KMS-11 (cell line): ENCODE measurements at regions not wholly inside any gene's neighbourhood (a gene's known extent, or its start where the extent isn't known, plus 50 kb on each side); places are given as distances from the start of the nearest gene placed in this dataset.

Experiments used
- H2AFZ ChIP-seq: fragments of 200-600 bp; sonication (generic); 2 replicates; pipeline ENCODE4 v1.6.1; 2016; ENCODE audit warnings: antibody characterized with exemption, mixed run types, low read depth
- H3K27ac ChIP-seq: fragments of 200-600 bp; sonication (generic); 2 replicates; pipeline ENCODE4 v1.6.1; 2016; ENCODE audit warnings: mild to moderate bottlenecking, mixed run types
- H3K27me3 ChIP-seq: fragments of 200-600 bp; sonication (generic); 2 replicates; pipeline ENCODE4 v1.6.1; 2017; ENCODE audit warnings: mild to moderate bottlenecking, low read depth, mixed run types, moderate library complexity; ENCODE audit not compliant: insufficient read depth
- H3K36me3 ChIP-seq: fragments of 200-600 bp; sonication (generic); 2 replicates; pipeline ENCODE4 v1.6.1; 2017; ENCODE audit warnings: mild to moderate bottlenecking, mixed run types; ENCODE audit not compliant: insufficient read depth
- H3K4me1 ChIP-seq: fragments of 200-600 bp; sonication (generic); 2 replicates; pipeline ENCODE4 v1.6.1; 2016; ENCODE audit warnings: mild to moderate bottlenecking, low read depth, mixed run types; ENCODE audit not compliant: poor library complexity, severe bottlenecking
- H3K4me2 ChIP-seq: fragments of 200-600 bp; sonication (generic); 2 replicates; pipeline ENCODE4 v1.7.0; 2016; ENCODE audit warnings: mild to moderate bottlenecking, mixed run types
- H3K4me3 ChIP-seq: fragments of 200-600 bp; sonication (generic); IDR thresholded peaks from 2 replicates; pipeline ENCODE4 v1.6.1; 2017; ENCODE audit warnings: low read depth, low read length, mixed read lengths; ENCODE audit not compliant: insufficient read depth
- H3K79me2 ChIP-seq: fragments of 200-600 bp; sonication (generic); 2 replicates; pipeline ENCODE4 v1.6.1; 2016; ENCODE audit warnings: low read depth, mixed run types; ENCODE audit not compliant: insufficient read depth
- H3K9ac ChIP-seq: fragments of 200-600 bp; sonication (generic); 2 replicates; pipeline ENCODE4 v1.6.1; 2016; ENCODE audit warnings: mild to moderate bottlenecking, mixed run types
- H4K20me1 ChIP-seq: fragments of 200-600 bp; sonication (generic); 2 replicates; pipeline ENCODE4 v1.6.1; 2016; ENCODE audit warnings: mild to moderate bottlenecking, mixed run types; ENCODE audit not compliant: insufficient read depth
- TF ChIP-seq, protein P1 (sequence below): fragments of 200-600 bp; sonication (generic); conservative IDR thresholded peaks from 2 replicates; pipeline ENCODE4 v1.6.1; 2017; ENCODE audit warnings: low read depth, mild to moderate bottlenecking, antibody characterized with exemption, low read length, moderate library complexity, mixed read lengths

DNA sequence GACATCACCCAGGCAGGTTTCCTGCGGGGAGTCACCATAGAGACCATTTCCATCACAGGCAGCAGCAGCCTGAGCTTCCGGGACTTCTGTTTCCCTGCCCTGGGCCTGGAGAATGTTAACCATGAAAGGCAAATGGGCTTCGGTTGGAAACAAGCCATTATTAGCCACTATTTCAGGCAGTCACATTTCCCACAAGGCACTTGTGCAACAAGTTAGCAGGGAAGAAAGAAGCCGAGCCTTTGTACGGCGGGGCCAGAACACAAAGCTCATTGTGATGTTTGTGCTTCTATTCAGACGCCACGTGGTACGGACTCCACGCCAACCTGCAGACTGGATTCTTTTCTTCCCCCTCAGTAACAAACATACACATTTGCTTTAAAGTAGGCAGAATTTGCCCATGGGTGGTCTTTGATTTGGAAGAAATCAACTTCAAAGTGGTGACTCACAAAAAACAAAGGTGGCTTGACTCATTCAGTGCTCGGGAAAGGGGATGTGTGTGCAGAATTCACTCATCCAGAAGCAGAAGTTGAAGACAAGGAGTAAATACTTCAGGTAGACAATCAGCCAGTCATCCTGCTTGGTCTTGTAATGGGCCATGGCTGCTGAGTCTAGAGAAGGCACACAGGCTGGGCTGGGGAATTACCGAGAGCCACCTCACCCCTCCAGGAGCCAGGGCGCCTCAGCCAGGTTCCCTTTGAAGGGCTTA, 154.2 kb upstream of the PRMT8 start:
- no peak overlapping the region for H2AFZ ChIP-seq
- no peak overlapping the region for H3K27ac ChIP-seq
- no peaks in the 10 kb centered on the region for H3K79me2 ChIP-seq
- no peaks in the 10 kb centered on the region for H4K20me1 ChIP-seq
- H3K36me3 ChIP-seq: no peaks in the 10 kb centered on the region
- TF ChIP-seq, protein P1, sequence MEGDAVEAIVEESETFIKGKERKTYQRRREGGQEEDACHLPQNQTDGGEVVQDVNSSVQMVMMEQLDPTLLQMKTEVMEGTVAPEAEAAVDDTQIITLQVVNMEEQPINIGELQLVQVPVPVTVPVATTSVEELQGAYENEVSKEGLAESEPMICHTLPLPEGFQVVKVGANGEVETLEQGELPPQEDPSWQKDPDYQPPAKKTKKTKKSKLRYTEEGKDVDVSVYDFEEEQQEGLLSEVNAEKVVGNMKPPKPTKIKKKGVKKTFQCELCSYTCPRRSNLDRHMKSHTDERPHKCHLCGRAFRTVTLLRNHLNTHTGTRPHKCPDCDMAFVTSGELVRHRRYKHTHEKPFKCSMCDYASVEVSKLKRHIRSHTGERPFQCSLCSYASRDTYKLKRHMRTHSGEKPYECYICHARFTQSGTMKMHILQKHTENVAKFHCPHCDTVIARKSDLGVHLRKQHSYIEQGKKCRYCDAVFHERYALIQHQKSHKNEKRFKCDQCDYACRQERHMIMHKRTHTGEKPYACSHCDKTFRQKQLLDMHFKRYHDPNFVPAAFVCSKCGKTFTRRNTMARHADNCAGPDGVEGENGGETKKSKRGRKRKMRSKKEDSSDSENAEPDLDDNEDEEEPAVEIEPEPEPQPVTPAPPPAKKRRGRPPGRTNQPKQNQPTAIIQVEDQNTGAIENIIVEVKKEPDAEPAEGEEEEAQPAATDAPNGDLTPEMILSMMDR: no peak
- no peaks in the 10 kb centered on the region for H3K4me1 ChIP-seq
- no peaks in the 10 kb centered on the region; the same call in 1 of the 2 replicates for H3K27me3 ChIP-seq
- no peak overlapping the region for H3K4me2 ChIP-seq
- no peak overlapping the region for H3K4me3 ChIP-seq
- no peak overlapping the region for H3K9ac ChIP-seq

DNA sequence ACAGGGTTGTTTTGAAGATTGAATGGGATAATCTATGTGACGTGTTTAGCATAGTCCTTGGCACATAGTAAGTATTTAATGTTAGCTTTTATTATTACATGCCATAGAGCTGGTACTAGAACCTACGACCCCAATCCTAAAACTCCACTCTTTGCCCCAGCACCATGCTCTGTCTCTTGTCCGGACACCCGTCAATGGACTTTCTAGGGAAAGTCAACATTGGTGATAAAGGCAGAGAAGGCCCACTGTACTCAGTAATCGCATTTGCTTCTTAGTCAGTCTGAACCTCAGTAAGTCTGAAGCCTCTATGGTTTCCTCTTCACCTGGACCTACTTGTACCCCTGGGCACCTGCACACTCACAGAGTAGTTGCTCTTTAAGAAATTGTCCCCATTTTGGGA, 153.1 kb upstream of the PRMT8 start:
- Histone ChIP-seq H3K79me2 (no peaks in the 10 kb centered on the region), H3K9ac (no peak overlapping the region), H2AFZ (no peak overlapping the region), H3K27me3 (no peaks in the 10 kb centered on the region), H3K4me1 (no peaks in the 10 kb centered on the region), H3K27ac (no peak overlapping the region), H3K36me3 (no peaks in the 10 kb centered on the region), H4K20me1 (no peaks in the 10 kb centered on the region), H3K4me3 (no peak overlapping the region), H3K4me2 (no peak overlapping the region)
- TF ChIP-seq, protein P1: no peak

DNA sequence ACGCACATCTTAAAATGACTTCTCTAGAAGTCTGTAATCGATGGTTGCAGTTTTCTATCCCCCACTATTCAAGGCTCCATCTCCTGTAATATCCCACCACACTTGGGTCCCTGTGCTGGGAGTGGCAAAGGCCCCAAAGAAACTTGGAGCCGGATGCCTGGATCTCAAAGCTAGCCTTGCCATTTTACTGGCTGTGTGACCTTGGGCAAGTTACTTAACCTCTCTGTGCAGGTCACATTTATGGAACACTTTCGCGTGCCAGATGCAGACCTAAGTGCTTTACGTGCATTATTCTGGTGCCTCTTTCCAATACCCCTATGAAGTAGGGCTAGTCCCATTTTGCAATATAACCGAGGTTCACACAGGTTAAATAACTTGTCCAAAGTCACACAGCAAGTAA, 151.8 kb upstream of the PRMT8 start:
- no peak overlapping the region for H2AFZ ChIP-seq
- H3K36me3 ChIP-seq: no peaks in the 10 kb centered on the region
- no peak overlapping the region for H3K27ac ChIP-seq
- H3K27me3 ChIP-seq: no peaks in the 10 kb centered on the region
- no peaks in the 10 kb centered on the region for H3K4me1 ChIP-seq
- H3K4me2 ChIP-seq: no peak overlapping the region
- TF ChIP-seq, protein P1: no peak
- H3K79me2 ChIP-seq: no peaks in the 10 kb centered on the region
- H3K4me3 ChIP-seq: no peak overlapping the region
- no peaks in the 10 kb centered on the region for H4K20me1 ChIP-seq
- H3K9ac ChIP-seq: no peak overlapping the region

DNA sequence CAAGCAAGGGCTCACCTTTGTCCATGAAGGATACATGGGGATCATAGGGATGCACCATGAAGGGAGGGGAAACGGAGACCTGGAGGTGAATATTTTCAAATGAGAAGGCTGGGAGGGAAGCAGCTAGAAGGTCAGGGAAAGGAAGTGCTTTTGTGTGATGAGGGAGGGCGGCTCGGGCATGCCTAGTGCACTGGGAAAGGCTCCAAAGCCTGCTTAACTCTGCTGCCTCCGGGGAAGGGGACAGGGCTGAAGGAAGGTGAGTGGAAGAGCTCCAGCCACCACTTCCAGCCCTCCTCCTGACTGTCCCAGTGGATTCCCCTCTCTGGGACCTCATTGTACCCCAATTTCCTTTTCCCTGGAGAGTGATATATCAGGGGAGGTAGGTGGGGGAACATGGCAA, 149.4 kb upstream of the PRMT8 start:
- H3K79me2 ChIP-seq: no peaks in the 10 kb centered on the region
- no peaks in the 10 kb centered on the region for H3K4me1 ChIP-seq
- no peak overlapping the region for H3K27ac ChIP-seq
- no peaks in the 10 kb centered on the region for H3K36me3 ChIP-seq
- no peaks in the 10 kb centered on the region for H3K27me3 ChIP-seq
- H2AFZ ChIP-seq: no peak overlapping the region
- H3K4me2 ChIP-seq: no peak overlapping the region
- no peak overlapping the region for H3K9ac ChIP-seq
- TF ChIP-seq, protein P1: no peak
- no peaks in the 10 kb centered on the region for H4K20me1 ChIP-seq
- H3K4me3 ChIP-seq: no peak overlapping the region
